Testis (tissue), 2 donors: ENCODE measurements at regions not wholly inside any gene's neighbourhood (a gene's known extent, or its start where the extent isn't known, plus 50 kb on each side); places are given as distances from the start of the nearest gene placed in this dataset.

ENCODE experiments used
- CTCF ChIP-seq, 3 experiments: fragments of 450-650 bp in 2 of 3; fragments of 200-600 bp in 1 of 3; sonication (generic) in 1 of 3; IDR thresholded peaks; one replicate each; pipeline ENCODE4 v1.5.1; 2016 to 2019; ENCODE audit warnings: antibody characterized with exemption in 3 of 3, mild to moderate bottlenecking in 2 of 3, moderate library complexity in 1 of 3
- POLR2A ChIP-seq: fragments of 450-650 bp; IDR thresholded peaks from one replicate; pipeline ENCODE4 v1.6.1; 2017; ENCODE audit warnings: antibody characterized with exemption, mild to moderate bottlenecking, moderate library complexity

DNA sequence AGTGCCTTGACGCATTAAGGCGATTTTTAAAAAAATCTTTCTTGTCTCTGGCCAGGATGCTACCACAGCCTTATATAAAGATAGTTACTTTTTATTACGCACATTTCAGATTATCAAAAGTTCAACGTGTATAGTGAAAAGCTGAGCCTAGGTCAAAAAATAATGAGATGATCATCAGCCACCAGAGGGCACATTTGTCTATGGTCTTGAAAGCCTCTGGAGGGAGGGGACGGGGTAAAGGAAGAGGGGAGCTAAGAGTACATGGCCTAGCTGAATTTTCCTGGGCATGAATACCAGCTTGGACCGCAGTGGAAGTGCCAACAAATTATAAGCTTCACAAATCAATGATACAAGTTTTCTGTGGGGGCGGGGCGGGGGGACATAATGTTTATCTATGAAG, 285.9 kb upstream of the SMIM30 start:
- TF ChIP-seq POLR2A (no peak), CTCF (IDR thresholded peaks at IDR 0.05) (no peak)
